ENCODE measurements at regions not wholly inside any gene's neighbourhood (a gene's known extent, or its start where the extent isn't known, plus 50 kb on each side); places are given as distances from the start of the nearest gene placed in this dataset.

DNA sequence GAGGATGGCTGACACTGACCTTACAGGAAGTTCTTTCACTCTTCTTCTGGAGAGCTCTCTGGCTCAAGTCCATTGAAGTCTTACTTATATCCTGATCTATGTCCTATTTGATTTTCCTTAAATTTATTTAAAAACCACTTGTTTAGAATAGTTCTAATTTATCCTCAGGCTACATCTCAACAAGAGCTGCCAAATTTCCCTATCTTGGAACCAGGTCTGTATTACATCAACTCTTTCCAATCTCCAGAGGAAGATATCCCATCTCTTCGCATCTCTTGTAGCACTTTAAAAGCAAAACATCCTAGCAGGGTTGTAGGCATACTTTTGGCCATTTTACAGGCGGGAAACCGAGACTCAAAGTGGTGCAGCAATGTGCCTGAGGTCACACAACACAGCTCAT is 290.5 kb upstream of the TEX13C start:
- Histone ChIP-seq H3K4me1 (ENCODE audit: low read depth) (no peaks in the 10 kb centered on the region), H3K9me3 (no peaks in the 10 kb centered on the region), H3K36me3 (ENCODE audit: low read depth) (no peaks in the 10 kb centered on the region), H3K4me3 (no peak overlapping the region)
- no peak for TF ChIP-seq CTCF (IDR thresholded peaks at IDR 0.05)
- intact Hi-C loops (cut with DNase I, micrococcal nuclease) = no loop called here
- DNase-seq (no peak), ATAC-seq (no peak)
